Epithelial cell of esophagus (primary cell): ENCODE measurements at regions not wholly inside any gene's neighbourhood (a gene's known extent, or its start where the extent isn't known, plus 50 kb on each side); places are given as distances from the start of the nearest gene placed in this dataset.
"Not testable (repeated sequence)": the region's sequence is repeated elsewhere in the genome, so short reads cannot be mapped to it uniquely, and the experiment has no call there.

Experiments used
- DNase-seq: peaks from one replicate; pipeline ENCODE4 v3.0.0; 2010; ENCODE audit warnings: low read depth
- H3K4me3 ChIP-seq: 2 replicates; pipeline ENCODE4 v1.5.1; 2011; ENCODE audit warnings: mild to moderate bottlenecking, low read length, control low read depth
- CTCF ChIP-seq: IDR thresholded peaks from 2 replicates; pipeline ENCODE4 v1.5.1; 2011; ENCODE audit warnings: low read depth, mild to moderate bottlenecking, low read length, control low read depth, inconsistent platforms; ENCODE audit not compliant: insufficient read depth; ENCODE audit errors: missing control alignments

GRCh38 chr2:31788273-31788672 is 207.5 kb upstream of the SRD5A2 start:
- no peak overlapping the region for H3K4me3 ChIP-seq
- TF ChIP-seq CTCF: no peak
- DNase-seq: no peak

- no peak for DNase-seq
- H3K4me3 ChIP-seq: no peak overlapping the region
Measured at GRCh38 chr2:31785876-31786275, 205.1 kb upstream of the SRD5A2 start.

GRCh38 chr2:31784868-31785267 is 204.1 kb upstream of the SRD5A2 start:
- no peak for TF ChIP-seq CTCF
- DNase-seq: no peak

More at GRCh38 chr2:31785876-31786275, 205.1 kb upstream of the SRD5A2 start:
- no peak for TF ChIP-seq CTCF

GRCh38 chr2:31783446-31784091 is 202.8 kb upstream of the SRD5A2 start:
- not testable (repeated sequence) for H3K4me3 ChIP-seq
- peak; percentile 47 for DNase-seq

More at GRCh38 chr2:31784868-31785267, 204.1 kb upstream of the SRD5A2 start:
- no peak overlapping the region for H3K4me3 ChIP-seq

GRCh38 chr2:31778153-31778552 is 197.4 kb upstream of the SRD5A2 start:
- DNase-seq: no peak
- no peak overlapping the region for H3K4me3 ChIP-seq
- TF ChIP-seq CTCF: no peak

- TF ChIP-seq CTCF: no peak
- H3K4me3 ChIP-seq: no peak overlapping the region
- no peak for DNase-seq
Measured at GRCh38 chr2:31770741-31771140, 190.0 kb upstream of the SRD5A2 start.

GRCh38 chr2:31765078-31765945 is 184.6 kb upstream of the SRD5A2 start:
- TF ChIP-seq CTCF: no peak
- DNase-seq: peak; percentile 34
- H3K4me3 ChIP-seq: no peak overlapping the region
